WTC11 (cell line): ENCODE measurements at regions not wholly inside any gene's neighbourhood (a gene's known extent, or its start where the extent isn't known, plus 50 kb on each side); places are given as distances from the start of the nearest gene placed in this dataset.

Source experiments
- ATAC-seq: fragments of 200-7000 bp; cut with Tn5 transposase; 2 replicates; pipeline ENCODE4 v1.10.0; 2021; ENCODE audit warnings: mild to moderate bottlenecking, moderate library complexity
- CTCF ChIA-PET: fragments of 300-600 bp; sonication (Branson Sonifier 250); formaldehyde crosslinking; loops from one replicate; lab custom pipeline; 2021; ENCODE audit warnings: antibody characterized with exemption; lab: Charles Lee
- POLR2A ChIA-PET: fragments of 350-600 bp; sonication (Branson Sonifier 250); formaldehyde crosslinking; loops from one replicate; lab custom pipeline; 2021; ENCODE audit warnings: antibody characterized with exemption; lab: Charles Lee
- DNase-seq: peaks from one replicate; pipeline ENCODE4 v3.0.0; 2021; ENCODE audit warnings: low spot score
- H3K27ac Mint-ChIP-seq: 2 replicates; pipeline ENCODE4 v1.8.0; 2021; ENCODE audit warnings: mixed read lengths
- H3K27me3 Mint-ChIP-seq: 2 replicates; pipeline ENCODE4 v1.8.0; 2021; ENCODE audit warnings: low read depth, mild to moderate bottlenecking, moderate library complexity, mixed read lengths
- H3K36me3 Mint-ChIP-seq: 2 replicates; pipeline ENCODE4 v1.8.0; 2021; ENCODE audit warnings: mixed read lengths
- H3K4me1 Mint-ChIP-seq: 2 replicates; pipeline ENCODE4 v1.8.0; 2022; ENCODE audit warnings: mixed read lengths
- H3K4me3 Mint-ChIP-seq: 2 replicates; pipeline ENCODE4 v1.8.0; 2021; ENCODE audit warnings: mild to moderate bottlenecking, moderate library complexity, mixed read lengths
- H3K9me3 Mint-ChIP-seq: 2 replicates; pipeline ENCODE4 v1.8.0; 2021; ENCODE audit warnings: mixed read lengths
- ATF1 ChIP-seq: sonication (generic); formaldehyde crosslinking; IDR thresholded peaks from 2 replicates; pipeline ENCODE4 v1.8.1; 2023; ENCODE audit warnings: mild to moderate bottlenecking, moderate library complexity, missing genetic modification reagents
- GRHL2 ChIP-seq: fragments of 250-450 bp; sonication (Bioruptor Pico); IDR thresholded peaks from 2 replicates; pipeline ENCODE4 v1.8.0; 2022; ENCODE audit warnings: mild to moderate bottlenecking, moderate library complexity; ENCODE audit not compliant: insufficient replicate concordance, severe bottlenecking
- GTF2I ChIP-seq: fragments of 250-450 bp; sonication (Bioruptor Pico); conservative IDR thresholded peaks from 2 replicates; pipeline ENCODE4 v1.4.0; 2021; ENCODE audit warnings: mild to moderate bottlenecking
- MYBL2 ChIP-seq: sonication (generic); formaldehyde crosslinking; IDR thresholded peaks from 2 replicates; pipeline ENCODE4 v1.8.1; 2023; ENCODE audit warnings: mild to moderate bottlenecking, moderate library complexity, missing genetic modification reagents
- NFATC4 ChIP-seq: fragments of 250-450 bp; sonication (Bioruptor Pico); IDR thresholded peaks from 2 replicates; pipeline ENCODE4 v1.9.0; 2021; ENCODE audit warnings: mild to moderate bottlenecking
- NR2C2 ChIP-seq: sonication (generic); formaldehyde crosslinking; IDR thresholded peaks from 2 replicates; pipeline ENCODE4 v1.8.0; 2022; ENCODE audit warnings: mild to moderate bottlenecking, missing genetic modification reagents
- PRRX2 ChIP-seq: fragments of 250-450 bp; sonication (Bioruptor Pico); IDR thresholded peaks from 2 replicates; pipeline ENCODE4 v1.8.0; 2021; ENCODE audit warnings: mild to moderate bottlenecking
- SOX15 ChIP-seq: fragments of 250-450 bp; sonication (Bioruptor Pico); IDR thresholded peaks from 2 replicates; pipeline ENCODE4 v1.9.0; 2021; ENCODE audit warnings: mild to moderate bottlenecking
- SP1 ChIP-seq: sonication (generic); formaldehyde crosslinking; conservative IDR thresholded peaks from 2 replicates; pipeline ENCODE4 v1.8.1; 2022; ENCODE audit warnings: missing genetic modification reagents
- TEAD1 ChIP-seq: sonication (generic); formaldehyde crosslinking; IDR thresholded peaks from 2 replicates; pipeline ENCODE4 v1.8.0; 2022; ENCODE audit warnings: mild to moderate bottlenecking, missing genetic modification reagents
- ZBTB21 ChIP-seq: sonication (generic); formaldehyde crosslinking; IDR thresholded peaks from 2 replicates; pipeline ENCODE4 v1.8.1; 2023; ENCODE audit warnings: mild to moderate bottlenecking, missing genetic modification reagents, borderline replicate concordance
- ZNF232 ChIP-seq: sonication (generic); formaldehyde crosslinking; IDR thresholded peaks from 2 replicates; pipeline ENCODE4 v1.8.0; 2022; ENCODE audit warnings: mild to moderate bottlenecking, missing genetic modification reagents
- ZNF317 ChIP-seq: sonication (generic); formaldehyde crosslinking; IDR thresholded peaks from 2 replicates; pipeline ENCODE4 v1.8.1; 2023; ENCODE audit warnings: low read depth, mild to moderate bottlenecking, moderate library complexity, missing genetic modification reagents, borderline replicate concordance
- ZNF416 ChIP-seq: fragments of 250-450 bp; sonication (Bioruptor Pico); IDR thresholded peaks from 2 replicates; pipeline ENCODE4 v1.9.0; 2021; ENCODE audit warnings: mild to moderate bottlenecking, inconsistent platforms
- ZNF423 ChIP-seq: fragments of 250-450 bp; sonication (Bioruptor Pico); IDR thresholded peaks from 2 replicates; pipeline ENCODE4 v2.1.2; 2022; ENCODE audit warnings: mild to moderate bottlenecking, moderate library complexity
- TF ChIP-seq, protein P1 (sequence below): fragments of 250-450 bp; sonication (Bioruptor Pico); IDR thresholded peaks from 2 replicates; pipeline ENCODE4 v1.9.0; 2021; ENCODE audit warnings: mild to moderate bottlenecking
- TF ChIP-seq, protein P2 (sequence below): sonication (generic); formaldehyde crosslinking; IDR thresholded peaks from 2 replicates; pipeline ENCODE4 v1.8.1; 2023; ENCODE audit warnings: mild to moderate bottlenecking, missing genetic modification reagents, moderate library complexity
- TF ChIP-seq, protein P3 (sequence below): sonication (generic); formaldehyde crosslinking; IDR thresholded peaks from 2 replicates; pipeline ENCODE4 v1.8.0; 2022; ENCODE audit warnings: mild to moderate bottlenecking, missing genetic modification reagents
- TF ChIP-seq, protein P4 (sequence below): sonication (generic); formaldehyde crosslinking; IDR thresholded peaks from 2 replicates; pipeline ENCODE4 v1.8.0; 2022; ENCODE audit warnings: mild to moderate bottlenecking, missing genetic modification reagents
- TF ChIP-seq, protein P5 (sequence below): sonication (generic); formaldehyde crosslinking; IDR thresholded peaks from 2 replicates; pipeline ENCODE4 v1.8.1; 2022; ENCODE audit warnings: low read depth, mild to moderate bottlenecking, moderate library complexity, missing genetic modification reagents, borderline replicate concordance
- TF ChIP-seq, protein P6 (sequence below): sonication (generic); formaldehyde crosslinking; IDR thresholded peaks from 2 replicates; pipeline ENCODE4 v1.8.1; 2023; ENCODE audit warnings: mild to moderate bottlenecking, missing genetic modification reagents, moderate library complexity

DNA sequence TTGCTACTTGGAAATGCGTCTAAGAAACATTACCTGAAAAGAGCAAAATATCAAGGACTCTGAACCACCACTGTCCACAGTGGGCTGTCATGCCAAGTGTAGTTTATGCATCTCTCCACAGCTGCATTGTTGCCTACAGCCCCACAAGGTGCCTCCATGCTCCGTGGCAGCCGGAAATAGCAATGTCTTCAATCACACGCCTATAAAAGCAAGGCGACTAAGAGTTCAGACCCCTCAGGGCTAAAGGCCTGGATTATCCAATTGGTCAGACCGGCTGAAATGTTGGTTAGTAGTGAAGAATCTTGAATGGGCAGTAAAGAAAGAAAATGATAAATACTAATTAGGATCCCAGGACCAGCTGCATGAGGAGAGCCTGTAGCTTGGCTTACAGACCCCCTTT lies 114.0 kb upstream of the SLC35G4 start:
- CTCF ChIA-PET = no interaction called here
- H3K27me3 Mint-ChIP-seq = no peaks in the 10 kb centered on the region; the same call in 1 of the 2 replicates
- DNase-seq (no peak), ATAC-seq (no peak)
- no peaks in the 10 kb centered on the region for H3K36me3 Mint-ChIP-seq
- H3K27ac Mint-ChIP-seq = no peak overlapping the region
- no peak overlapping the region for H3K4me3 Mint-ChIP-seq
- POLR2A ChIA-PET = no interaction called here
- 0 out of 2 replicates have a peak, but pooled peaks cover 3% of the 10 kb centered on the region for H3K4me1 Mint-ChIP-seq
- TF ChIP-seq, protein P1, sequence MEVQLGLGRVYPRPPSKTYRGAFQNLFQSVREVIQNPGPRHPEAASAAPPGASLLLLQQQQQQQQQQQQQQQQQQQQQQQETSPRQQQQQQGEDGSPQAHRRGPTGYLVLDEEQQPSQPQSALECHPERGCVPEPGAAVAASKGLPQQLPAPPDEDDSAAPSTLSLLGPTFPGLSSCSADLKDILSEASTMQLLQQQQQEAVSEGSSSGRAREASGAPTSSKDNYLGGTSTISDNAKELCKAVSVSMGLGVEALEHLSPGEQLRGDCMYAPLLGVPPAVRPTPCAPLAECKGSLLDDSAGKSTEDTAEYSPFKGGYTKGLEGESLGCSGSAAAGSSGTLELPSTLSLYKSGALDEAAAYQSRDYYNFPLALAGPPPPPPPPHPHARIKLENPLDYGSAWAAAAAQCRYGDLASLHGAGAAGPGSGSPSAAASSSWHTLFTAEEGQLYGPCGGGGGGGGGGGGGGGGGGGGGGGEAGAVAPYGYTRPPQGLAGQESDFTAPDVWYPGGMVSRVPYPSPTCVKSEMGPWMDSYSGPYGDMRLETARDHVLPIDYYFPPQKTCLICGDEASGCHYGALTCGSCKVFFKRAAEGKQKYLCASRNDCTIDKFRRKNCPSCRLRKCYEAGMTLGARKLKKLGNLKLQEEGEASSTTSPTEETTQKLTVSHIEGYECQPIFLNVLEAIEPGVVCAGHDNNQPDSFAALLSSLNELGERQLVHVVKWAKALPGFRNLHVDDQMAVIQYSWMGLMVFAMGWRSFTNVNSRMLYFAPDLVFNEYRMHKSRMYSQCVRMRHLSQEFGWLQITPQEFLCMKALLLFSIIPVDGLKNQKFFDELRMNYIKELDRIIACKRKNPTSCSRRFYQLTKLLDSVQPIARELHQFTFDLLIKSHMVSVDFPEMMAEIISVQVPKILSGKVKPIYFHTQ (CRISPR knock-in tag) = no peak
- TF ChIP-seq SOX15 (CRISPR knock-in tag) (no peak), NR2C2 (no peak), TEAD1 (CRISPR knock-in tag) (no peak)
- TF ChIP-seq, protein P2, sequence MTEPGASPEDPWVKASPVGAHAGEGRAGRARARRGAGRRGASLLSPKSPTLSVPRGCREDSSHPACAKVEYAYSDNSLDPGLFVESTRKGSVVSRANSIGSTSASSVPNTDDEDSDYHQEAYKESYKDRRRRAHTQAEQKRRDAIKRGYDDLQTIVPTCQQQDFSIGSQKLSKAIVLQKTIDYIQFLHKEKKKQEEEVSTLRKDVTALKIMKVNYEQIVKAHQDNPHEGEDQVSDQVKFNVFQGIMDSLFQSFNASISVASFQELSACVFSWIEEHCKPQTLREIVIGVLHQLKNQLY (CRISPR knock-in tag) = no peak
- peaks cover 3% of the 10 kb centered on the region for H3K9me3 Mint-ChIP-seq

DNA sequence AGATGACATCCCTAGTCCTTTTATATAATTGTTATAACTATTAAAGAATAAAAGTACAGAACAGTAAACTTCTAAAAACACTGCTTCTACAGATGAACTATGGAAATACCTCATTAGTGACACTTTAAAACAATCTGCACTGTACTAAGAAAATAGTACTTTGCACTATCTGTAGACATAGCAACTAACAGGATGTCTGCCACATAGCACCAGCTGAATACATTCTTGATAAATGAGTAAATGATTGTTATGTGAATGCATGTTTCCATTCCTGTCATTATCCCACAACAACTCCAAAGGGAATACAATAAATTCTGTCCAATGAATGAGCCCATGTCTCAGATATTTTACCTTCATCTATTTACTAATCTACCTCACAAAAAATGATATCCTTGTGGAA lies 115.3 kb upstream of the SLC35G4 start:
- Mint-ChIP-seq H3K27ac (no peak overlapping the region), H3K27me3 (no peaks in the 10 kb centered on the region; the same call in 1 of the 2 replicates), H3K4me3 (no peak overlapping the region), H3K36me3 (no peaks in the 10 kb centered on the region)
- POLR2A ChIA-PET = no interaction called here
- DNase-seq = no peak
- ATAC-seq = no peak
- TF ChIP-seq ZNF317 (CRISPR knock-in tag) (no peak), TEAD1 (CRISPR knock-in tag) (no peak), NFATC4 (no peak), GRHL2 (CRISPR knock-in tag) (no peak), ATF1 (no peak), ZNF423 (CRISPR knock-in tag) (no peak), ZBTB21 (CRISPR knock-in tag) (no peak), ZNF232 (CRISPR knock-in tag) (no peak), PRRX2 (no peak)
- TF ChIP-seq, protein P3, sequence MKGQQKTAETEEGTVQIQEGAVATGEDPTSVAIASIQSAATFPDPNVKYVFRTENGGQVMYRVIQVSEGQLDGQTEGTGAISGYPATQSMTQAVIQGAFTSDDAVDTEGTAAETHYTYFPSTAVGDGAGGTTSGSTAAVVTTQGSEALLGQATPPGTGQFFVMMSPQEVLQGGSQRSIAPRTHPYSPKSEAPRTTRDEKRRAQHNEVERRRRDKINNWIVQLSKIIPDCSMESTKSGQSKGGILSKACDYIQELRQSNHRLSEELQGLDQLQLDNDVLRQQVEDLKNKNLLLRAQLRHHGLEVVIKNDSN (CRISPR knock-in tag) = no peak
- TF ChIP-seq, protein P4, sequence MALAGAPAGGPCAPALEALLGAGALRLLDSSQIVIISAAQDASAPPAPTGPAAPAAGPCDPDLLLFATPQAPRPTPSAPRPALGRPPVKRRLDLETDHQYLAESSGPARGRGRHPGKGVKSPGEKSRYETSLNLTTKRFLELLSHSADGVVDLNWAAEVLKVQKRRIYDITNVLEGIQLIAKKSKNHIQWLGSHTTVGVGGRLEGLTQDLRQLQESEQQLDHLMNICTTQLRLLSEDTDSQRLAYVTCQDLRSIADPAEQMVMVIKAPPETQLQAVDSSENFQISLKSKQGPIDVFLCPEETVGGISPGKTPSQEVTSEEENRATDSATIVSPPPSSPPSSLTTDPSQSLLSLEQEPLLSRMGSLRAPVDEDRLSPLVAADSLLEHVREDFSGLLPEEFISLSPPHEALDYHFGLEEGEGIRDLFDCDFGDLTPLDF (CRISPR knock-in tag) = no peak
- TF ChIP-seq, all 79 proteins: peak for 0
- Mint-ChIP-seq H3K9me3 (peaks cover 7% of the 10 kb centered on the region), H3K4me1 (0 out of 2 replicates have a peak, but pooled peaks cover 5% of the 10 kb centered on the region)
- CTCF ChIA-PET = no interaction called here

DNA sequence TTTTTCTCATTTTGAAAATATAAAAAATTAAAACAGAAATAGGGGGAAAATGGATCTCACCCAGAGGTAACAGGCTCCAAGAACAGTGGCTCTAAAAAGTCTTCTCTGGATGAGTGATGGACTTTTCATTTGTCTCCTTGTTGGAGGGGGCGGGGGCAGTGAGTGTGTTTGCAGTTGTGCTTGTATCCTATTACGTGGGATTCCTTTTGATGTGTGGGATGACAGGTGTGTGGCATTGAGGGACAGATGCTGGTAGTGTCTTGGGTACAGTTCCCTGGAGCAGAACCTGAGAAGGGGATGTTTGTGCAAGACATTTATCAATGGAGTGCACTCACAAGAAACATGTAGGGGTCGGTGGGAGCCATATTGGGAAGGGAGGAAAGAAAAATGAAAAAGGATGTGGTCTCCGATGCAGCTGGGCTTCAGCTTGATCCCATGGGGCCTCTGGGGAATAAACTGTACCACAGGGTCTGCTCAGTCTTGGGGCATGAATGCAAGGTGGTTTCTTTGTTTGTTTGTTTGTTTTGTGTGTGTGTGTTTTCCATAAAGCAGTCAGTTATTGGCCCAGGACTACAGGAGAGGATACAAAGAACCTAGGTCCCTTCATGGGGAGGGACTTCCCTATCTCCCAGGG lies 120.0 kb upstream of the SLC35G4 start:
- Mint-ChIP-seq H3K36me3 (no peaks in the 10 kb centered on the region), H3K27ac (no peak overlapping the region), H3K4me1 (0 out of 2 replicates have a peak, but pooled peaks cover 5% of the 10 kb centered on the region), H3K9me3 (peaks cover 10% of the 10 kb centered on the region), H3K4me3 (no peak overlapping the region), H3K27me3 (no peaks in the 10 kb centered on the region)
- DNase-seq = no peak
- ChIA-PET CTCF (no interaction called here), POLR2A (no interaction called here)
- ATAC-seq = no peak
- TF ChIP-seq MYBL2 (no peak), GTF2I (no peak), TEAD1 (CRISPR knock-in tag) (no peak), ZNF416 (CRISPR knock-in tag) (no peak), SP1 (CRISPR knock-in tag) (no peak)
- TF ChIP-seq, protein P5, sequence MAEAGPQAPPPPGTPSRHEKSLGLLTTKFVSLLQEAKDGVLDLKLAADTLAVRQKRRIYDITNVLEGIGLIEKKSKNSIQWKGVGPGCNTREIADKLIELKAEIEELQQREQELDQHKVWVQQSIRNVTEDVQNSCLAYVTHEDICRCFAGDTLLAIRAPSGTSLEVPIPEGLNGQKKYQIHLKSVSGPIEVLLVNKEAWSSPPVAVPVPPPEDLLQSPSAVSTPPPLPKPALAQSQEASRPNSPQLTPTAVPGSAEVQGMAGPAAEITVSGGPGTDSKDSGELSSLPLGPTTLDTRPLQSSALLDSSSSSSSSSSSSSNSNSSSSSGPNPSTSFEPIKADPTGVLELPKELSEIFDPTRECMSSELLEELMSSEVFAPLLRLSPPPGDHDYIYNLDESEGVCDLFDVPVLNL (CRISPR knock-in tag) = no peak
- TF ChIP-seq, protein P6, sequence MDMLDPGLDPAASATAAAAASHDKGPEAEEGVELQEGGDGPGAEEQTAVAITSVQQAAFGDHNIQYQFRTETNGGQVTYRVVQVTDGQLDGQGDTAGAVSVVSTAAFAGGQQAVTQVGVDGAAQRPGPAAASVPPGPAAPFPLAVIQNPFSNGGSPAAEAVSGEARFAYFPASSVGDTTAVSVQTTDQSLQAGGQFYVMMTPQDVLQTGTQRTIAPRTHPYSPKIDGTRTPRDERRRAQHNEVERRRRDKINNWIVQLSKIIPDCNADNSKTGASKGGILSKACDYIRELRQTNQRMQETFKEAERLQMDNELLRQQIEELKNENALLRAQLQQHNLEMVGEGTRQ = no peak
- TF ChIP-seq, protein P1 (CRISPR knock-in tag) = no peak
- TF ChIP-seq, protein P3 (CRISPR knock-in tag) = no peak
